Hepatic stellate cell (primary cell): ENCODE measurements at regions not wholly inside any gene's neighbourhood (a gene's known extent, or its start where the extent isn't known, plus 50 kb on each side); places are given as distances from the start of the nearest gene placed in this dataset.

Source experiments
- DNase-seq: peaks from one replicate; pipeline ENCODE4 v3.0.0; 2011; ENCODE audit warnings: low spot score

- no peak for DNase-seq
Observed at GRCh38 chr2:147061269-147061668, 783.6 kb upstream of the ACVR2A start.

GRCh38 chr2:147057892-147058490 is 786.8 kb upstream of the ACVR2A start:
- no peak for DNase-seq

- DNase-seq, result no peak
Observed at GRCh38 chr2:147051814-147052213, 793.0 kb upstream of the ACVR2A start.

GRCh38 chr2:147051248-147051647 is 793.6 kb upstream of the ACVR2A start:
- no peak for DNase-seq

GRCh38 chr2:147049957-147050356 is 794.9 kb upstream of the ACVR2A start:
- no peak for DNase-seq

- DNase-seq, result no peak
Observed at GRCh38 chr2:147046473-147046872, 798.4 kb upstream of the ACVR2A start.

GRCh38 chr2:147045113-147045512 is 799.7 kb upstream of the ACVR2A start:
- no peak for DNase-seq

GRCh38 chr2:147041121-147041494 is 803.7 kb upstream of the ACVR2A start:
- no peak for DNase-seq

GRCh38 chr2:147040298-147041120 is 804.3 kb upstream of the ACVR2A start:
- no peak for DNase-seq

GRCh38 chr2:147037048-147037447 is 807.8 kb upstream of the ACVR2A start:
- DNase-seq, result no peak

- no peak for DNase-seq
Observed at GRCh38 chr2:147033044-147033443, 811.8 kb upstream of the ACVR2A start.

GRCh38 chr2:147031897-147032296 is 812.9 kb upstream of the ACVR2A start:
- DNase-seq, result no peak

- DNase-seq, result no peak
Observed at GRCh38 chr2:147030966-147031720, 813.7 kb upstream of the ACVR2A start.

GRCh38 chr2:147027436-147027835 is 817.4 kb upstream of the ACVR2A start:
- no peak for DNase-seq

- peak; percentile 4 for DNase-seq
Observed at GRCh38 chr2:147026664-147027295, 818.0 kb upstream of the ACVR2A start.

- no peak for DNase-seq
Observed at GRCh38 chr2:147025646-147026585, 818.9 kb upstream of the ACVR2A start.

- no peak for DNase-seq
Observed at GRCh38 chr2:147019311-147019710, 825.5 kb upstream of the ACVR2A start.

GRCh38 chr2:147017951-147018645 is 826.7 kb upstream of the ACVR2A start:
- DNase-seq, result no peak

GRCh38 chr2:147016181-147016580 is 828.6 kb upstream of the ACVR2A start:
- no peak for DNase-seq

- DNase-seq, result no peak
Observed at GRCh38 chr2:147015591-147015990, 829.2 kb upstream of the ACVR2A start.
